A549 (cell line): ENCODE measurements at regions not wholly inside any gene's neighbourhood (a gene's known extent, or its start where the extent isn't known, plus 50 kb on each side); places are given as distances from the start of the nearest gene placed in this dataset.

Experiments used
- CTCF ChIP-seq: fragments of >200 bp; sonication (Bioruptor Twin); formaldehyde crosslinking; IDR thresholded peaks from 3 replicates; pipeline ENCODE4 v1.5.1; 2016
- EP300 ChIP-seq, 2 experiments: fragments of >200 bp; sonication (Bioruptor Twin); formaldehyde crosslinking; IDR thresholded peaks; 2 replicates in 1 of 2; 3 replicates in 1 of 2; pipeline ENCODE4 v1.6.1; 2016 to 2017
- ESRRA ChIP-seq: fragments of 150-350 bp; IDR thresholded peaks from 2 replicates; pipeline ENCODE4 v1.6.1; 2014; ENCODE audit warnings: mild to moderate bottlenecking, low read length, borderline replicate concordance
- GATA3 ChIP-seq: IDR thresholded peaks from 2 replicates; pipeline ENCODE4 v1.6.1; 2012; ENCODE audit warnings: borderline replicate concordance
- POLR2A ChIP-seq: IDR thresholded peaks from 2 replicates; pipeline ENCODE4 v1.6.1; 2012; ENCODE audit warnings: mild to moderate bottlenecking, low read length
- RCOR1 ChIP-seq: fragments of 150-350 bp; IDR thresholded peaks from 2 replicates; pipeline ENCODE4 v1.6.1; 2014; ENCODE audit warnings: antibody characterized with exemption, low read length, low read depth
- TF ChIP-seq, protein P1 (sequence below): IDR thresholded peaks from 2 replicates; pipeline ENCODE4 v1.6.1; 2012

GRCh38 chrX:9315086-9315485 lies 149.8 kb upstream of the TBL1X start:
- TF ChIP-seq CTCF (no peak), GATA3 (no peak), ESRRA (no peak), RCOR1 (no peak), EP300 (IDR thresholded peaks at IDR 0.05) (no peak), POLR2A (no peak)
- TF ChIP-seq, protein P1, sequence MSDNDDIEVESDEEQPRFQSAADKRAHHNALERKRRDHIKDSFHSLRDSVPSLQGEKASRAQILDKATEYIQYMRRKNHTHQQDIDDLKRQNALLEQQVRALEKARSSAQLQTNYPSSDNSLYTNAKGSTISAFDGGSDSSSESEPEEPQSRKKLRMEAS: no peak
